HPDE6-E6E7 (cell line): ENCODE measurements at regions not wholly inside any gene's neighbourhood (a gene's known extent, or its start where the extent isn't known, plus 50 kb on each side); places are given as distances from the start of the nearest gene placed in this dataset.
"Not testable (repeated sequence)": the region's sequence is repeated elsewhere in the genome, so short reads cannot be mapped to it uniquely, and the experiment has no call there.

Source experiments
- DNase-seq: peaks from one replicate; pipeline ENCODE4 v3.0.0; 2011; ENCODE audit warnings: missing footprints; ENCODE audit errors: extremely low spot score

GRCh38 chr5:102617191-102618187 is 118.7 kb upstream of the SLCO6A1 start:
- DNase-seq: no peak

DNA sequence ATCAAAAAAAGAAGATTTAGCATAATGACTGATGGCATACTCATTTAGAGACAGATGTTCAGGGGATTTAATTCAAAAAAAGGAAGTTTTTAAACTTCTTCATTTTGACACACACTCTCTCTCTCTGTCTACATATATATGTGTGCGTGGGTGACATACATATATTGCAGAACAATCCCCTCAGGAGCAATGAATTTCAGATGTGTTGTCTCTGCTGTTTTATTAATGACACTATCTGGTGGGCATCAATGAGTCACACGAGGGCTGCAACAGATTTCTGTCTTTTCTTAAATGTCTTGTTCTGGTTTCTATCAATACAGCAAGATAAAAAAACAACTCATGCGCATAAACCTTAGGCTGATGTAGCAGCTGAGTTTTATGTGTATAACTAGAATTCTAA is 123.5 kb upstream of the SLCO6A1 start:
- no peak for DNase-seq

GRCh38 chr5:102623329-102624065 is 124.7 kb upstream of the SLCO6A1 start:
- no peak for DNase-seq

- no peak for DNase-seq
Measured at GRCh38 chr5:102624405-102624804, 125.6 kb upstream of the SLCO6A1 start.

DNA sequence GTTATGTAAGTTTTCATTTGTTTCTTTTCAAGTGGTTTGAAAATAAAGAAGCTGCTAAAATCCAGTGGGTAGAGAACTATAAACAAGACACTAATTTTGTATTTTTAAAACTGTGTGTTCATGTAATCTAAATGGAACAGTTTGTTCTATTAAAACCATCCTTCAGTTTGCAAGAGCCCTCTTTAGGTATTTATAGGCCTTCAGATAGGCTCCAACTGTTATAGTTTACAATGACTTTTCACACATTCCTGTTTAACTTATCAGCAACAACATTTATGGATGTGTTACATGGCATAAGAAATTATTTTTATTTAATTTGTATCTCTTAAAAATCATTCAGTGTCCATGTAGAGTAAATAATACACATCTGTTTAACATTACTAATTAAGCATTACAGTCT is 126.7 kb upstream of the SLCO6A1 start:
- no peak for DNase-seq

DNA sequence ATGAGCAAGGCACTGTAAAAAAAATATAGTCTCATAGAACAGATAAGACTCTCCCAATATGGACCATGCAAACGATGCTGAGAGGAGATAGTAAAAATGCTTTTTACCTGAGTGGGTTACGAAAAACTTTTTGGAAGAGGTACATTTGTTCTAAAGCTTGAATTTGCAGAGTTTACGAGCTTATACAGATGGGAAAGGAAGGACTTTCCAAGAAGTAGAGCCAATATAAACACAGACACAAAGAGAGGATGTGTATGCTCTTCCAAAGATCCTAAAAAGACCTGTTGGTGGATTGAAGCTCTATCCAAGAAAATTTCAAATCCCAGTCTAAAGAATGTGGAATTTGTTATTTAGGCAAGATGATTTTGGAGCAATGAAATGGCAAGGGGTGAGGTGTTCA is 127.1 kb upstream of the SLCO6A1 start:
- no peak for DNase-seq

DNA sequence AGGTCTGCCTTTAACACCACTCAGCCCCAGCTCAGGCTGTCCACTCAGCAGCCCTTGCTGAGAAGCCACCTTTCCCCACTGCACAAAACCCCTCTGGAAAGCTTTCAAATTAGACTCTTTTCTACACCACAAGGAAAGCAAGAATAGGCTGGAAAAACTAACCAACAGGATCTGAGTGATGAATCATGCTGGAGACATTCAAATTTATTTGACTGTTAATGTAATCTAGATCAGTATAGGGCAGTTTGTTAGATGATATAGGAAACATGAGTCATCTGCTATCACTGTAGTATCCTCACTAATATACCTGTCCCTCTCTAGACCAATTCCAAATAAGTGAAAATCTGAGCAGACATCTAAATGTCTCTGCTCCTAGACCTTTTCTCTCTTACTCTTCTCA is 127.8 kb upstream of the PAM start:
- DNase-seq: peak; percentile 32

- peak; percentile 69 for DNase-seq
Measured at GRCh38 chr5:102628441-102629175, 126.5 kb upstream of the PAM start.

GRCh38 chr5:102629827-102630605 is 125.1 kb upstream of the PAM start:
- DNase-seq: no peak

DNA sequence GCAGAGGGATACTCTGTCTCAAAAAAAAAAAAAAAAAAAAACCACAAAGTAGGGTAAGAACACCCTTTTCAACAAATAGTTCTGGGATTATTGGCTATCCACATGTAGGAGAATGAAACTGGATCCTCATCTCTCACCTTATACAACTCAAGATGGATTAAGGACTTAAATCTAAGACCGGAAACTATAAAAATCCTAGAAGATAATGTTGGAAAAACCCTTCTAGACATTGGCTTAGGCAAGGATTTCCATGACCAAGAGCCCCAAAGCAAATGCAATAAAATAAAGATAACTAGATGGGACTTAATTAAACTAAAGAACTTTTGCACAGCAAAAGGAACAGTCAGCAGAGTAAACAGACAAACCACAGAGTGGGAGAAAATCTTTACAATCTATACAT is 119.7 kb upstream of the PAM start:
- not testable (repeated sequence) for DNase-seq

DNA sequence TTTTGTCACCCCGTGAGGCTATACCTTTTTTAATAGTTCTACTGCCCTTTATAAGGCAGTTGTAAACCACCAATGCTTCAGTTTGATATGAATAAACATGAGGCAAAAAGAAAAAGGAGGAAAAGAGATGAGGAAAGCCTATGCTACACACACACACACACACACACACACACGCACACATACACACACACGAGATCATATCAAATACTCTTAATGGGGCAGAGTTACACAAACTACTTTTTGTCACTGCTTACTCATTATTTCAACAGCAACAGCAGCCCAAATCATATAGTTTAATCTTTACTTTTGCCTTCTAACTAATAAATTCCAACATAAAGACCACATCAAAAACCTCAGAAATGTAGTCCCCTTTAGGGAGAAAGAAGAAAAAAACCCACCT is 116.8 kb upstream of the PAM start:
- DNase-seq: no peak

DNA sequence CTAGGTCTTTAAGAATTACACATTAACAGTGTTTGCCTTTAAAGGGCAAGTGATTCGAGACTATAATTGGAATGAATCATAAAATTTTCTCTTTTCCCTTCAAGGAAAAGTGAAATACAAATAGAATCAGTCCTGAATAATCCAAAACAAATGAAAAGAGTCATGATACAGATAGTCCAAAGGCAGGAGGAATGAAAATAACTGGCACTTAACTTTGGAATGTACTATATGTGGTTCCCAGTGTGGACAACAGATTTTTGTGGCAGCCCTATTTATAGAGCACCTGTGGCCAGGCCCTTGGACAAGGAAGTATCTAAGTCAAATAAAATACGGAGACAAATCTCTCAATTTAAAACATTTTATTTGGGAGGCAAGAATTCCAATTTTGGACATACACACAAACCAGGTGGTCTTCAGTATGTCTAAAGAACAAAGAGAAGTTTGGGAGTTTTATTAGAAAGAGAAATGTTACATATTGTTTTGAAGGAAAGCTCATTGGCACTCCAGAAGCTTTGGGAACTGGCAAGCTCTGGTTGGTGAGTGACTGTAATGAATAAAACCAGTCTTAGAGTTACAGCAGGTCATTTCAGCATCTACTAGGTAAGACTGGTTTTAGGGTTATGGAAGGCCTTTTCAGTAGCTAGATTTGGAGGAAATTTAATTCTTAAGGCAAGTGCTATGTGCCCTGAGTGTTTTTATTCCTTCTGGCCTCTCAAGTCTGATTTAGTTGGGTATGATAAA is 116.0 kb upstream of the PAM start:
- no peak for DNase-seq

DNA sequence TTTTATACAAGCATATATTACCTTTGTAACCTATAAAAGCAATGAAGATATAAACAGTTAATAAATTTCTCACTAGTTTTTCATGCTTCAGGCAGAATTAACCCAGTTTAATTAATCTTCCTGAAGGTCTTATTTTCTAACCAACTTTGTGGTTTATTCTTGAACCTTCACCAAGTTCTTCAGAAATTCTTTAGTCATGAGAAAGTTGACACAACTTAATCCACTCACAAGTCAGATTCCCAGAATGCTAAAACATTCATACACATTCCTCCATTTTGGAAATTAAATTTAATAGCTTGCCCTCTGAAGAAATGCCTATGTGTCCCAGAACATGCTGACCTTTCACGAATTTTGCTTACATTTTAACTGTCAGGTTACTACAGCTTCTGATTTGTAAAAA is 105.4 kb upstream of the PAM start:
- no peak for DNase-seq

- DNase-seq: no peak
Measured at GRCh38 chr5:102651466-102651865, 103.6 kb upstream of the PAM start.

DNA sequence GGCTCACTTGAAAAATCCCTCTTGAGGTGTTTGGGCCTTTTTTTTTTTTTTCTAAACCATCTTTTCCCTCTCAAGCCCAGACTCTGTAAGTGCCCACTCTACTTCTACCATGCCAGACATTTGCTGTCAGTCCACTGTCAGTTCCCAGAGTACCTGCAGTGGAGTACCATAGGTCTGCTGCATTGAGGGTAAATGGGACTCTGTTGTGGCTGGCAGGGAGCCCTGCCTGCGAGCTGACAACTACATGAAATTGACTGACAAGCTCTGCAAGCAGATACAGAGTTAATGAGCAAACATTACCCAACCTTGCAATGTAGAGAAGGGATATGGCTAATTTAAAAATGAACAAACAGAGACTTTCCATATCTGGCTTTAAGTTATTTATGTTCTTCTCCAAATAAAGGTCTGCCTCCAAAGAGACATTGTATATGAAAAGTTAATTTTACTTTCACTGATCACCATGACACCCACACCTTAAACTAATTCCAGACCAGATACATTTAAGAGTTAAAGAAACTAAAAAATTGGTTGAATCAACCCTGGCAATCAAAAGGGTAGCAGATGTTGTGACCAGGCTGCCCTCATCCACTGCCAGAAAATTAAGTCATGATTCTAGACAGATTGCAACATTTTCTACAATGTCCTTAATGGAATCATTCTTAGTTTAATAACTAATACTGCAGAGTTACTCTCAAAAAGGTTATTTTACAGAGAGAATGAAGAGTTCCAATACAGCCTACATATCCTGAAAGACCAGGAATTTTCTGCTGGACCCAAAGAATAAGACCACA is 100.4 kb upstream of the PAM start:
- no peak for DNase-seq

DNA sequence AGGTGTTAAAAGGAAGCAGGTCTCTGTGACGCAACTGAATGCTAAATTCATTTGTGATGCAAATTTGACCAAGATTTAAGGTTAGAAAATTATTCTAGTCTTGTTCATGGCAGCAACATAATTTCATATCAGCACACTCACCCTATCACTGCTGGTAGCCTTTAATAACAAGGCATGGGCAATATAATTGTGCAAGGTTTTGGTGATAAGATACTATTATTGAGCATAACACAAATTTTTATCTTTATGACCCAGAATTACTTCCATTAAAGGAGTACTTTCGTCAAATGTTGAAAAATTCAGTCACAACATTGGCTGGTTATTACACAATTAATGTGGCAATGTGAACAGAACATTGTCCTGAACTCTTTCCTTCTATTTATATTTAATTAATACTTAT is 96.0 kb upstream of the PAM start:
- no peak for DNase-seq

- DNase-seq: no peak
Measured at GRCh38 chr5:102660111-102660510, 95.0 kb upstream of the PAM start.

DNA sequence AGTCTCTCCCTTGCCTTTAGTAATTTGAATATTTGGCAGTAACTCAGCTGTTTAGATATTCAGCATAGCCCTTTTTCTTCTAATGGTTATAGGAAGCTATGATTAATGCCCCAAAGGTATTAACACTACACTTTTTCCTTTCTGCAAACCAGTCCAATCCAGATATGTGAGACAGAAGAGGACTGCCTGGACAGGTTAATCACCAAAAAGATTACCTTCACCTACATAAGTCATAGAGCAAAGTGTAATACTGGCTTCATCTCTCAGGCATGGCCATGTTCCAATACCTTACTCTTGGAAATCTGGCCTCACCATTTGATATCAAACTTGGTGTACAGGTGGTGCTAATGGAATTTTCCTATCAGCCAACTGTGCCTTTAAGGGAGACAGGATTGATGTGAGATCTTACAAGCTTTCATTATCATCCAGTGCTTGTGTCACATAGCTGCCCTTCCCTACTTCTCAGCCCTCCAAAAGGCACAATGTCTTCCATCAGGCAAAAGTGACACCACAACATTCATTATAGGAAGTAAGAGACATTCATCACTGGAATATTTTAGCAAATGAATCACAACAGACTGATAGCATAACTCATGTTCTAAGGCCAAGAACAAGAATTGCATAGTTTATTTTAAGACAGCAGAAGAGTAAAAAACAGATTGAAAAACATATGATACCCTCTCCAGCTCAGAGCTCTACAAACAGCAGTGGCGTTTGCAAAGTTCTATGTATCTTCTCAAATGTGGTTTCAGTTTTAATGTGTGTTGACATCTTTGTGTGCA is 91.2 kb upstream of the PAM start:
- DNase-seq: no peak
